ENCODE measurements at regions not wholly inside any gene's neighbourhood (a gene's known extent, or its start where the extent isn't known, plus 50 kb on each side); places are given as distances from the start of the nearest gene placed in this dataset.

DNA sequence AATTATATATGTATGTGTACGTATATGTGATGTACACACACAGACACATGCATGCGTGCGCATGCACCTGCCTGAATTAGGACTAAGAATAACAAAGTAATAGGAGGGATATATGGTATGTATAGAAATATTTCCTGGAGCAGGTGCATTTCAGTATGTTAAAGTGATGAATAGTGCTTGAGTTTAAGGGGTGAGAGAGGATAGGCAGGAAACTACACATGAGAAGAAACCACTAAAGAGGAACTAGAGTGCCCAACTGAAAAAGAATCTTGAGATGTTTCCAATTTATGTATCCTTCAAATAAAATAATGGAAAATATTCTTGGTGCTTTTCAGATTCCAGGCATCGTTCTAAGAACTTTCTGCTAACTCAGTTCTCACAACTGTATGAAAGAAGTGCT, 52.6 kb upstream of the UNC5C start:
- Mint-ChIP-seq H3K4me1 (peaks cover 12% of the 10 kb centered on the region), H3K27me3 (peaks cover 2% of the 10 kb centered on the region), H3K27ac (no peak overlapping the region), H3K9me3 (no peaks in the 10 kb centered on the region), H3K4me3 (no peak overlapping the region), H3K36me3 (ENCODE audit: low read depth) (no peaks in the 10 kb centered on the region)
- POLR2A ChIA-PET: no interaction called here
- CTCF ChIA-PET: no interaction called here
- DNase-seq: no peak

DNA sequence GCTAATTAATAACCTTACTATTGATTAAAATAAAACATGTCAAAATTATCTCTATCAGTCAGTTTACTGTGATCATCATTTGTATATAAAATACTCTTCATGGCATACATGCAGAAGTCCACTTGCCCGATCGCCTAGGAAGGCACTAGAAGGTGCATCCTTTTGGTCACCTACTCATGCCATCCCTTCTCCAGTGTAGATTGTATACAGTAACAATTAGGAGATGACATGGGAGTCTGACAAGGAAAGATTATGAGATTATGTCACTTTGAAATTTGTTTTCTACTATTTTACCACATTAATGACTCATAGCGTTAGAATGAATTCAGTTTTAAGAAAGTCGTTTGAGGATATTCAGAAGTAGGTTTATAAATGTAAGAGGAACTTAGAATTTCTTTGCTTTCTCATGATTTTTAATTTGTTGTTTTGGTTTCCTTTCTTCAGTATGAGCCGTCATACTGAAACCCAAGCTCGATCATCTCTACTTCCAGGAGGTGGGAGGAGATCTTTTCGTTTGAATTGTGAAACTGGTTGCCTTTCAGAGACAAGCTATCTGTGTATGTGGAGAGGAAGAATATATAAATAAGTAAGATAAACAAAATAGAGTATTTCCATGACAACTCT, 51.1 kb upstream of the UNC5C start:
- Mint-ChIP-seq H3K9me3 (no peaks in the 10 kb centered on the region), H3K4me3 (no peak overlapping the region), H3K4me1 (peaks cover 12% of the 10 kb centered on the region), H3K27me3 (peaks cover 3% of the 10 kb centered on the region), H3K27ac (peak overlapping the region; percentile 61), H3K36me3 (ENCODE audit: low read depth) (no peaks in the 10 kb centered on the region)
- ChIA-PET POLR2A (interaction anchor here (1.0 kb wide), 1 partner anchor 16 kb away, joined by 3 read pairs; no protein-coding TSS in a partner anchor), CTCF (no interaction called here)
- peak; percentile 11 for DNase-seq
